Central memory CD8-positive, alpha-beta T cell (primary cell): ENCODE measurements at regions not wholly inside any gene's neighbourhood (a gene's known extent, or its start where the extent isn't known, plus 50 kb on each side); places are given as distances from the start of the nearest gene placed in this dataset.

Source experiments
- ATAC-seq: fragments of 150-1000 bp; cut with Tn5 transposase; replicated peaks from 2 replicates; pipeline ENCODE4 v1.10.0; 2022; ENCODE audit warnings: mild to moderate bottlenecking, moderate FRiP score, moderate number of reproducible peaks; ENCODE audit not compliant: poor library complexity, severe bottlenecking; ENCODE audit errors: extremely low read depth
- DNase-seq, 2 donors: peaks; one replicate each; pipeline ENCODE4 v3.0.0; 2021; ENCODE audit warnings: low spot score in 2 of 2
- H3K27ac Mint-ChIP-seq: one replicate; pipeline ENCODE4 v1.8.0; 2022; ENCODE audit warnings: low read depth, mild to moderate bottlenecking, moderate library complexity, mixed read lengths
- H3K27me3 Mint-ChIP-seq: one replicate; pipeline ENCODE4 v1.8.0; 2022; ENCODE audit warnings: mixed read lengths
- H3K36me3 Mint-ChIP-seq: one replicate; pipeline ENCODE4 v1.8.0; 2022; ENCODE audit warnings: mild to moderate bottlenecking, moderate library complexity, mixed read lengths; ENCODE audit not compliant: insufficient read depth
- H3K4me1 Mint-ChIP-seq: one replicate; pipeline ENCODE4 v1.8.0; 2022; ENCODE audit warnings: mixed read lengths
- H3K4me3 Mint-ChIP-seq: one replicate; pipeline ENCODE4 v1.8.0; 2022; ENCODE audit warnings: mild to moderate bottlenecking, moderate library complexity, mixed read lengths
- H3K9me3 Mint-ChIP-seq: one replicate; pipeline ENCODE4 v1.8.0; 2022; ENCODE audit warnings: mixed read lengths

- Mint-ChIP-seq H3K4me1 (no peaks in the 10 kb centered on the region), H3K36me3 (no peaks in the 10 kb centered on the region), H3K27ac (no peak overlapping the region), H3K4me3 (no peak overlapping the region), H3K9me3 (no peaks in the 10 kb centered on the region), H3K27me3 (peaks cover 8% of the 10 kb centered on the region)
- DNase-seq (no peak), ATAC-seq (no peak)
Observed at GRCh38 chr2:34102339-34102738, 503.2 kb upstream of the FAM98A start.

GRCh38 chr2:34099377-34099776, 500.3 kb upstream of the FAM98A start:
- DNase-seq (no peak), ATAC-seq (no peak)
- H3K27ac Mint-ChIP-seq: no peak overlapping the region
- H3K4me1 Mint-ChIP-seq: no peaks in the 10 kb centered on the region
- H3K9me3 Mint-ChIP-seq: no peaks in the 10 kb centered on the region
- no peak overlapping the region for H3K4me3 Mint-ChIP-seq
- peaks cover 8% of the 10 kb centered on the region for H3K27me3 Mint-ChIP-seq
- no peaks in the 10 kb centered on the region for H3K36me3 Mint-ChIP-seq

- Mint-ChIP-seq H3K4me3 (no peak overlapping the region), H3K9me3 (no peaks in the 10 kb centered on the region), H3K4me1 (no peaks in the 10 kb centered on the region), H3K36me3 (no peaks in the 10 kb centered on the region), H3K27ac (no peak overlapping the region), H3K27me3 (peaks cover 8% of the 10 kb centered on the region)
- ATAC-seq (no peak), DNase-seq (no peak)
Observed at GRCh38 chr2:34098256-34098655, 499.2 kb upstream of the FAM98A start.

GRCh38 chr2:34096562-34097171, 497.6 kb upstream of the FAM98A start:
- no peak for ATAC-seq
- H3K36me3 Mint-ChIP-seq: no peaks in the 10 kb centered on the region
- no peak overlapping the region for H3K4me3 Mint-ChIP-seq
- no peaks in the 10 kb centered on the region for H3K4me1 Mint-ChIP-seq
- DNase-seq: no peak
- peaks cover 8% of the 10 kb centered on the region for H3K27me3 Mint-ChIP-seq
- no peak overlapping the region for H3K27ac Mint-ChIP-seq
- no peaks in the 10 kb centered on the region for H3K9me3 Mint-ChIP-seq

- Mint-ChIP-seq H3K36me3 (no peaks in the 10 kb centered on the region), H3K4me1 (no peaks in the 10 kb centered on the region), H3K9me3 (no peaks in the 10 kb centered on the region), H3K4me3 (no peak overlapping the region), H3K27me3 (peaks cover 8% of the 10 kb centered on the region), H3K27ac (no peak overlapping the region)
- DNase-seq (no peak), ATAC-seq (no peak)
Observed at GRCh38 chr2:34093790-34094189, 494.7 kb upstream of the FAM98A start.

- Mint-ChIP-seq H3K4me1 (no peaks in the 10 kb centered on the region), H3K4me3 (no peak overlapping the region), H3K36me3 (no peaks in the 10 kb centered on the region), H3K9me3 (no peaks in the 10 kb centered on the region), H3K27me3 (no peaks in the 10 kb centered on the region), H3K27ac (no peak overlapping the region)
- ATAC-seq: no peak
- DNase-seq: no peak
Observed at GRCh38 chr2:34070196-34070595, 471.1 kb upstream of the FAM98A start.

GRCh38 chr2:34069604-34070003, 470.5 kb upstream of the FAM98A start:
- Mint-ChIP-seq H3K4me3 (no peak overlapping the region), H3K27ac (no peak overlapping the region), H3K27me3 (no peaks in the 10 kb centered on the region), H3K9me3 (no peaks in the 10 kb centered on the region), H3K4me1 (no peaks in the 10 kb centered on the region), H3K36me3 (no peaks in the 10 kb centered on the region)
- ATAC-seq: no peak
- no peak for DNase-seq

- no peaks in the 10 kb centered on the region for H3K27me3 Mint-ChIP-seq
- H3K27ac Mint-ChIP-seq: no peak overlapping the region
- H3K4me3 Mint-ChIP-seq: no peak overlapping the region
- no peaks in the 10 kb centered on the region for H3K36me3 Mint-ChIP-seq
- DNase-seq (no peak), ATAC-seq (no peak)
- no peaks in the 10 kb centered on the region for H3K4me1 Mint-ChIP-seq
- no peaks in the 10 kb centered on the region for H3K9me3 Mint-ChIP-seq
Observed at GRCh38 chr2:34050413-34050812, 451.3 kb upstream of the FAM98A start.

- no peaks in the 10 kb centered on the region for H3K4me1 Mint-ChIP-seq
- DNase-seq (no peak), ATAC-seq (no peak)
- peaks cover 9% of the 10 kb centered on the region for H3K27me3 Mint-ChIP-seq
- no peaks in the 10 kb centered on the region for H3K36me3 Mint-ChIP-seq
- H3K9me3 Mint-ChIP-seq: peaks cover 10% of the 10 kb centered on the region
- H3K27ac Mint-ChIP-seq: no peak overlapping the region
- no peak overlapping the region for H3K4me3 Mint-ChIP-seq
Observed at GRCh38 chr2:34045101-34045655, 446.1 kb upstream of the FAM98A start.

- no peak overlapping the region for H3K4me3 Mint-ChIP-seq
- no peak for ATAC-seq
- no peak overlapping the region for H3K27ac Mint-ChIP-seq
- H3K9me3 Mint-ChIP-seq: no peaks in the 10 kb centered on the region
- DNase-seq: no peak
- no peaks in the 10 kb centered on the region for H3K27me3 Mint-ChIP-seq
- no peaks in the 10 kb centered on the region for H3K36me3 Mint-ChIP-seq
- no peaks in the 10 kb centered on the region for H3K4me1 Mint-ChIP-seq
Observed at GRCh38 chr2:34037886-34038285, 438.8 kb upstream of the FAM98A start.

GRCh38 chr2:34037157-34037556, 438.1 kb upstream of the FAM98A start:
- DNase-seq: no peak

GRCh38 chr2:34031097-34031496, 432.0 kb upstream of the FAM98A start:
- no peak overlapping the region for H3K27ac Mint-ChIP-seq
- H3K36me3 Mint-ChIP-seq: no peaks in the 10 kb centered on the region
- DNase-seq: no peak
- no peaks in the 10 kb centered on the region for H3K9me3 Mint-ChIP-seq
- no peak for ATAC-seq
- no peak overlapping the region for H3K4me3 Mint-ChIP-seq
- H3K4me1 Mint-ChIP-seq: no peaks in the 10 kb centered on the region
- no peaks in the 10 kb centered on the region for H3K27me3 Mint-ChIP-seq

More at GRCh38 chr2:34037157-34037556, 438.1 kb upstream of the FAM98A start:
- H3K36me3 Mint-ChIP-seq: no peaks in the 10 kb centered on the region
- no peaks in the 10 kb centered on the region for H3K9me3 Mint-ChIP-seq
- no peak overlapping the region for H3K27ac Mint-ChIP-seq
- no peak overlapping the region for H3K4me3 Mint-ChIP-seq
- H3K27me3 Mint-ChIP-seq: no peaks in the 10 kb centered on the region
- no peak for ATAC-seq
- H3K4me1 Mint-ChIP-seq: no peaks in the 10 kb centered on the region

GRCh38 chr2:34030273-34030672, 431.2 kb upstream of the FAM98A start:
- no peaks in the 10 kb centered on the region for H3K9me3 Mint-ChIP-seq
- no peaks in the 10 kb centered on the region for H3K27me3 Mint-ChIP-seq
- no peaks in the 10 kb centered on the region for H3K36me3 Mint-ChIP-seq
- no peak overlapping the region for H3K4me3 Mint-ChIP-seq
- no peak overlapping the region for H3K27ac Mint-ChIP-seq
- no peak for DNase-seq
- ATAC-seq: no peak
- no peaks in the 10 kb centered on the region for H3K4me1 Mint-ChIP-seq
